Lower leg skin (tissue), 4 donors: ENCODE measurements at regions not wholly inside any gene's neighbourhood (a gene's known extent, or its start where the extent isn't known, plus 50 kb on each side); places are given as distances from the start of the nearest gene placed in this dataset.
A peak's percentile ranks its signal among the peaks of the same experiment; 100 is the strongest.

Experiments
- DNase-seq, 2 donors: peaks; one replicate each; pipeline ENCODE4 v3.0.0-alpha.2; 2019; ENCODE audit warnings: low spot score in 2 of 2
- H3K4me3 ChIP-seq: fragments of 200-600 bp; sonication (generic); 2 replicates; pipeline ENCODE4 v1.5.1; 2017; ENCODE audit warnings: mild to moderate bottlenecking, low read depth; ENCODE audit not compliant: poor library complexity, severe bottlenecking
- CTCF ChIP-seq, 3 donors: fragments of 450-650 bp; IDR thresholded peaks; one replicate each; pipeline ENCODE4 v1.5.1; 2016; ENCODE audit warnings: antibody characterized with exemption in 3 of 3, mild to moderate bottlenecking in 3 of 3, moderate library complexity in 2 of 3
- POLR2A ChIP-seq, 2 donors: fragments of 450-650 bp; IDR thresholded peaks; one replicate each; pipeline ENCODE4 v1.6.1; 2016 to 2017; ENCODE audit warnings: antibody characterized with exemption in 2 of 2, mild to moderate bottlenecking in 1 of 2, moderate library complexity in 1 of 2
- WGBS, 2 donors: methylation state at CpG; one replicate each; pipeline ENCODE4 v1.1.5; 2018; 5-methylcytosine and 5-hydroxymethylcytosine counted together
- intact Hi-C: fragments of 100-400 bp; cut with DNase I; formaldehyde crosslinking; loops from one replicate; pipeline ENCODE4 v1.15.0; 2023; ENCODE audit warnings: low total_unique reads

GRCh38 chr3:43185274-43185982 lies 79.5 kb upstream of the POMGNT2 start:
- intact Hi-C loops = no loop called here
- WGBS, 2 donors = 66 to 68% methylated on average over 5 of the region's 5 CpGs
- H3K4me3 ChIP-seq = no peak overlapping the region
- DNase-seq = no peak
- TF ChIP-seq CTCF (IDR thresholded peaks at IDR 0.05) (no peak), POLR2A (IDR thresholded peaks at IDR 0.05) (no peak)

GRCh38 chr3:43183456-43183855 lies 77.6 kb upstream of the POMGNT2 start:
- intact Hi-C loops = no loop called here
- H3K4me3 ChIP-seq = no peak overlapping the region
- 64 to 65% methylated on average over 2 of the region's 2 CpGs for WGBS, 2 donors
- TF ChIP-seq CTCF (IDR thresholded peaks at IDR 0.05) (no peak), POLR2A (IDR thresholded peaks at IDR 0.05) (no peak)
- DNase-seq = no peak

- intact Hi-C loops = no loop called here
- DNase-seq = peak in 1 of 2 donors; percentile 39
- H3K4me3 ChIP-seq = no peak overlapping the region
- 40 to 55% methylated on average over 13 of the region's 13 CpGs for WGBS, 2 donors
- no peak for TF ChIP-seq POLR2A (IDR thresholded peaks at IDR 0.05)
- TF ChIP-seq CTCF (IDR thresholded peaks at IDR 0.05) = no peak
These were observed 75.4 kb upstream of the POMGNT2 start for GRCh38 chr3:43181202-43181821.

- WGBS, 2 donors = 64% methylated on average over 6 of the region's 6 CpGs
- intact Hi-C loops = no loop called here
- TF ChIP-seq POLR2A (IDR thresholded peaks at IDR 0.05) (no peak), CTCF (IDR thresholded peaks at IDR 0.05) (no peak)
- no peak overlapping the region for H3K4me3 ChIP-seq
- DNase-seq = no peak
These were observed 74.8 kb upstream of the POMGNT2 start for GRCh38 chr3:43180694-43181093.

GRCh38 chr3:43180027-43180426 lies 74.1 kb upstream of the POMGNT2 start:
- DNase-seq = peak in 1 of 2 donors; percentile 35

More at GRCh38 chr3:43180027-43180426, 74.1 kb upstream of the POMGNT2 start:
- intact Hi-C loops = no loop called here
- TF ChIP-seq POLR2A (IDR thresholded peaks at IDR 0.05) (no peak), CTCF (IDR thresholded peaks at IDR 0.05) (no peak)
- WGBS, 2 donors = 31 to 39% methylated on average over 4 of the region's 4 CpGs
- no peak overlapping the region for H3K4me3 ChIP-seq
